ACHN (cell line): ENCODE measurements at regions not wholly inside any gene's neighbourhood (a gene's known extent, or its start where the extent isn't known, plus 50 kb on each side); places are given as distances from the start of the nearest gene placed in this dataset.

Source experiments
- DNase-seq: peaks from one replicate; pipeline ENCODE4 v3.0.0-alpha.2; 2015
- in situ Hi-C: cut with HindIII; loops from 2 replicates; pipeline ENCODE4 v1.10.0; 2017; ENCODE audit warnings: low sequenced_read_pairs, low pct_ligation_motif_present, low pct_unique_long_range_greater_than_20kb

GRCh38 chr18:24761765-24762164 lies 301.3 kb downstream of the HRH4 start:
- in situ Hi-C loops: no loop called here
- no peak for DNase-seq

GRCh38 chr18:24762511-24762910 lies 302.1 kb downstream of the HRH4 start:
- no peak for DNase-seq
- in situ Hi-C loops: no loop called here

- in situ Hi-C loops: no loop called here
- DNase-seq: no peak
Observed at GRCh38 chr18:24763765-24764513, 303.5 kb downstream of the HRH4 start.

- in situ Hi-C loops: no loop called here
- no peak for DNase-seq
Observed at GRCh38 chr18:24764766-24765165, 304.3 kb downstream of the HRH4 start.

GRCh38 chr18:24766376-24766775 lies 305.9 kb downstream of the HRH4 start:
- in situ Hi-C loops: no loop called here

GRCh38 chr18:24770311-24771024 lies 310.0 kb downstream of the HRH4 start:
- in situ Hi-C loops: no loop called here
- no peak for DNase-seq

More at GRCh38 chr18:24766376-24766775, 305.9 kb downstream of the HRH4 start:
- no peak for DNase-seq

- in situ Hi-C loops: no loop called here
- DNase-seq: no peak
Observed at GRCh38 chr18:24771300-24771699, 310.9 kb downstream of the HRH4 start.

GRCh38 chr18:24773101-24773500 lies 312.7 kb downstream of the HRH4 start:
- in situ Hi-C loops: no loop called here
- DNase-seq: no peak

GRCh38 chr18:24776019-24776418 lies 315.6 kb downstream of the HRH4 start:
- DNase-seq: no peak
- in situ Hi-C loops: no loop called here

GRCh38 chr18:24778810-24779418 lies 318.5 kb downstream of the HRH4 start:
- no peak for DNase-seq
- in situ Hi-C loops: no loop called here

- no peak for DNase-seq
- in situ Hi-C loops: no loop called here
Observed at GRCh38 chr18:24782566-24782965, 322.1 kb downstream of the HRH4 start.

GRCh38 chr18:24785019-24785418 lies 324.6 kb downstream of the HRH4 start:
- in situ Hi-C loops: no loop called here
- DNase-seq: no peak

- in situ Hi-C loops: no loop called here
Observed at GRCh38 chr18:24786027-24786426, 325.6 kb downstream of the HRH4 start.

GRCh38 chr18:24790347-24790746 lies 329.9 kb downstream of the HRH4 start:
- in situ Hi-C loops: no loop called here
- no peak for DNase-seq

More at GRCh38 chr18:24786027-24786426, 325.6 kb downstream of the HRH4 start:
- DNase-seq: no peak

- in situ Hi-C loops: no loop called here
Observed at GRCh38 chr18:24791751-24792545, 331.5 kb downstream of the HRH4 start.

GRCh38 chr18:24793742-24794141 lies 333.3 kb downstream of the HRH4 start:
- in situ Hi-C loops: no loop called here
- DNase-seq: no peak

More at GRCh38 chr18:24791751-24792545, 331.5 kb downstream of the HRH4 start:
- DNase-seq: no peak

- in situ Hi-C loops: no loop called here
- no peak for DNase-seq
Observed at GRCh38 chr18:24795129-24795528, 334.7 kb downstream of the HRH4 start.

- no peak for DNase-seq
- in situ Hi-C loops: no loop called here
Observed at GRCh38 chr18:24797981-24798380, 337.5 kb downstream of the HRH4 start.

- no peak for DNase-seq
- in situ Hi-C loops: no loop called here
Observed at GRCh38 chr18:24799176-24799575, 338.7 kb downstream of the HRH4 start.
